Caco-2 (cell line): ENCODE measurements at regions not wholly inside any gene's neighbourhood (a gene's known extent, or its start where the extent isn't known, plus 50 kb on each side); places are given as distances from the start of the nearest gene placed in this dataset.

ENCODE experiments used
- BruUV-seq: library from RNA; stranded (reverse); fragments of 400-500 nt; replicated peaks from 2 replicates; lab custom pipeline; 2021; lab: Mats Ljungman, UMichigan
- CTCF ChIA-PET: fragments of 300-600 bp; sonication (Branson Sonifier 250); formaldehyde crosslinking; loops from one replicate; lab custom pipeline; 2022; ENCODE audit warnings: antibody characterized with exemption; lab: Charles Lee
- POLR2A ChIA-PET: fragments of 300-600 bp; sonication (Branson Sonifier 250); formaldehyde crosslinking; loops from one replicate; lab custom pipeline; 2022; ENCODE audit warnings: antibody characterized with exemption; lab: Charles Lee
- DNase-seq, 2 experiments: peaks; one replicate each; pipeline versions ENCODE4 v3.0.0 to v3.0.0-alpha.2; 2020 to 2022
- H3K27me3 ChIP-seq: replicated peaks from 2 replicates; pipeline ENCODE4 v1.6.0; 2011; ENCODE audit warnings: low read length; ENCODE audit not compliant: control insufficient read depth, insufficient read depth
- H3K36me3 ChIP-seq: 2 replicates; pipeline ENCODE4 v1.5.1; 2011; ENCODE audit warnings: low read length; ENCODE audit not compliant: control insufficient read depth, insufficient read depth
- H3K4me1 ChIP-seq: fragments of 250-450 bp; sonication (Bioruptor Pico); 2 replicates; pipeline ENCODE4 v1.5.1; 2020; ENCODE audit warnings: mild to moderate bottlenecking
- H3K4me3 ChIP-seq: 2 replicates; pipeline ENCODE4 v1.5.1; 2011; ENCODE audit warnings: low read depth, mild to moderate bottlenecking, control low read depth, low read length
- H3K9me3 ChIP-seq: fragments of 250-450 bp; sonication (Bioruptor Pico); 2 replicates; pipeline ENCODE4 v1.5.1; 2020; ENCODE audit warnings: mild to moderate bottlenecking, moderate library complexity
- H3K27ac Mint-ChIP-seq: one replicate; pipeline ENCODE4 v1.8.0; 2022; ENCODE audit warnings: mixed read lengths; ENCODE audit not compliant: unreplicated experiment
- H3K27me3 Mint-ChIP-seq: one replicate; pipeline ENCODE4 v1.8.0; 2022; ENCODE audit warnings: mixed read lengths; ENCODE audit not compliant: insufficient read depth, unreplicated experiment
- H3K36me3 Mint-ChIP-seq: one replicate; pipeline ENCODE4 v1.8.0; 2022; ENCODE audit warnings: mild to moderate bottlenecking, mixed read lengths; ENCODE audit not compliant: insufficient read depth, unreplicated experiment
- H3K4me1 Mint-ChIP-seq: one replicate; pipeline ENCODE4 v1.8.0; 2022; ENCODE audit warnings: low read depth, mixed read lengths; ENCODE audit not compliant: unreplicated experiment
- H3K4me3 Mint-ChIP-seq: one replicate; pipeline ENCODE4 v1.8.0; 2022; ENCODE audit warnings: mild to moderate bottlenecking, moderate library complexity, mixed read lengths; ENCODE audit not compliant: unreplicated experiment
- H3K9me3 Mint-ChIP-seq: one replicate; pipeline ENCODE4 v1.8.0; 2022; ENCODE audit warnings: mixed read lengths; ENCODE audit not compliant: unreplicated experiment
- intact Hi-C: fragments of 100-400 bp; cut with micrococcal nuclease; formaldehyde crosslinking; loops from one replicate; pipeline ENCODE4 v1.10.0; 2022; ENCODE audit not compliant: unreplicated experiment
- TF ChIP-seq, protein P1 (sequence below), 2 experiments: fragments of 200-600 bp in 1 of 2; IDR thresholded peaks; 1 replicate in 1 of 2; 2 replicates in 1 of 2; pipeline versions ENCODE4 v1.5.1 to v1.8.0; 2011 to 2022; ENCODE audit warnings: antibody characterized with exemption in 1 of 2, control low read depth in 1 of 2, inconsistent platforms in 1 of 2, low read depth in 1 of 2, low read length in 1 of 2, mild to moderate bottlenecking in 1 of 2, moderate library complexity in 1 of 2; ENCODE audit not compliant: insufficient read depth in 1 of 2, severe bottlenecking in 1 of 2, unreplicated experiment in 1 of 2

DNA sequence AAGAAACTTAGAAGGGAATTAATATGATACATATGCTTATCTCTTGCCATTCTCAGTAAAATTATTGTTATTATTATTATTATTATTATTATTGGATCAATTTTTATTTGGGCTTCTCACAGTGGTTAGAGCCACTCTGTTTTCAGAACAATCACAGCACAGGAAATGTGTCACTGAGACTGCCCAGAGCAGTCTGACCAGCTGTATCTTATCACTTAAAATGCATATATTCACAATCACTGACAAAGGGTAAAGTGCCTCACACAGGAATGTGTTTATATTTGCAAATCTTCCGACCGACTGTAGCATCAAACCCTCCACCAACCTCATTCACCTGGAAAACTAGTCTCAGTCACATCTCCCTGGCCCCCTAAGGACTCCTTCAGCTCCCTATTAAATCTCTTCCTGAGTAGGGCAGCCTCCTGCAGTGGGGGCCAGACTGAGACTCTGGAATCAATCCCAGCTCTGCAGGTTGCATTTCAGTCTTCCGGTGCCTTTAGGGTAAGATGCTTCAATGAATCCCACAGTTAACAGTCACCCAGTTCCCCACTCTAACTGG lies 738.3 kb upstream of the SLITRK5 start:
- Mint-ChIP-seq H3K27ac (no peak overlapping the region), H3K4me1 (peaks cover 7% of the 10 kb centered on the region), H3K4me3 (no peak overlapping the region), H3K27me3 (no peaks in the 10 kb centered on the region), H3K9me3 (no peaks in the 10 kb centered on the region), H3K36me3 (no peaks in the 10 kb centered on the region)
- H3K27me3 ChIP-seq, result no peaks in the 10 kb centered on the region
- ChIA-PET POLR2A (no interaction called here), CTCF (no interaction called here)
- intact Hi-C loops, result no loop called here
- H3K36me3 ChIP-seq, result no peaks in the 10 kb centered on the region
- H3K9me3 ChIP-seq, result no peaks in the 10 kb centered on the region
- H3K4me3 ChIP-seq, result no peak overlapping the region
- H3K4me1 ChIP-seq, result no peaks in the 10 kb centered on the region; the same call in 1 of the 2 replicates
- no TSS peak for BruUV-seq
- TF ChIP-seq, protein P1, sequence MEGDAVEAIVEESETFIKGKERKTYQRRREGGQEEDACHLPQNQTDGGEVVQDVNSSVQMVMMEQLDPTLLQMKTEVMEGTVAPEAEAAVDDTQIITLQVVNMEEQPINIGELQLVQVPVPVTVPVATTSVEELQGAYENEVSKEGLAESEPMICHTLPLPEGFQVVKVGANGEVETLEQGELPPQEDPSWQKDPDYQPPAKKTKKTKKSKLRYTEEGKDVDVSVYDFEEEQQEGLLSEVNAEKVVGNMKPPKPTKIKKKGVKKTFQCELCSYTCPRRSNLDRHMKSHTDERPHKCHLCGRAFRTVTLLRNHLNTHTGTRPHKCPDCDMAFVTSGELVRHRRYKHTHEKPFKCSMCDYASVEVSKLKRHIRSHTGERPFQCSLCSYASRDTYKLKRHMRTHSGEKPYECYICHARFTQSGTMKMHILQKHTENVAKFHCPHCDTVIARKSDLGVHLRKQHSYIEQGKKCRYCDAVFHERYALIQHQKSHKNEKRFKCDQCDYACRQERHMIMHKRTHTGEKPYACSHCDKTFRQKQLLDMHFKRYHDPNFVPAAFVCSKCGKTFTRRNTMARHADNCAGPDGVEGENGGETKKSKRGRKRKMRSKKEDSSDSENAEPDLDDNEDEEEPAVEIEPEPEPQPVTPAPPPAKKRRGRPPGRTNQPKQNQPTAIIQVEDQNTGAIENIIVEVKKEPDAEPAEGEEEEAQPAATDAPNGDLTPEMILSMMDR (IDR thresholded peaks at IDR 0.05; ENCODE audit: insufficient read depth in 1 of 2, low read depth in 1 of 2, low read length in 1 of 2, severe bottlenecking in 1 of 2, unreplicated experiment in 1 of 2), result no peak
- no peak for DNase-seq

DNA sequence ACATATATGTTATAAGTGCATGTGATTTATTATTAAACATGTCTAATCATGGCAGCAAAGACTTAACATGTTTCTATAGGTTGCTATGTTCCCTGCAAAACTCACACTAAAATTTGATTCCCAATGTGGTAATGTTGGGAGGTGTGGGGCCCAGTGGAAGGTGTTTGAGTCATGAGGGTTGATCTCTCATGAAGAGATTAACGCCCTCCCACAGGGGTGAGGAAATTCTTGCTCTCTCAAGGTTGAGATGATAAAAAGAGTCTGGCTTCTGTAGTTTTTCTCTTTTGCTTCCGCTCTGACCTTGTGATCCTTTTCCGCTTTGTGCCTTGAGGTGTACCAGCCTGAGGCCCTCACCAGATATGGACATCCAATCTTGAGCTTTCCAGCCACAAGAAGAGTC lies 737.5 kb upstream of the SLITRK5 start:
- H3K27me3 Mint-ChIP-seq, result no peaks in the 10 kb centered on the region
- Histone ChIP-seq H3K4me1 (no peaks in the 10 kb centered on the region; the same call in 1 of the 2 replicates), H3K9me3 (no peaks in the 10 kb centered on the region), H3K27me3 (no peaks in the 10 kb centered on the region), H3K36me3 (no peaks in the 10 kb centered on the region), H3K4me3 (no peak overlapping the region)
- DNase-seq, result no peak
- no TSS peak for BruUV-seq
- TF ChIP-seq, protein P1 (IDR thresholded peaks at IDR 0.05; ENCODE audit: insufficient read depth in 1 of 2, low read depth in 1 of 2, low read length in 1 of 2, severe bottlenecking in 1 of 2, unreplicated experiment in 1 of 2), result no peak
- no peaks in the 10 kb centered on the region for H3K36me3 Mint-ChIP-seq
- H3K4me3 Mint-ChIP-seq, result no peak overlapping the region
- no peak overlapping the region for H3K27ac Mint-ChIP-seq
- intact Hi-C loops, result loop anchor here (2.0 kb wide), 1 partner anchor 63 kb away; no protein-coding TSS in a partner anchor
- ChIA-PET POLR2A (no interaction called here), CTCF (no interaction called here)
- no peaks in the 10 kb centered on the region for H3K9me3 Mint-ChIP-seq
- peaks cover 7% of the 10 kb centered on the region for H3K4me1 Mint-ChIP-seq

DNA sequence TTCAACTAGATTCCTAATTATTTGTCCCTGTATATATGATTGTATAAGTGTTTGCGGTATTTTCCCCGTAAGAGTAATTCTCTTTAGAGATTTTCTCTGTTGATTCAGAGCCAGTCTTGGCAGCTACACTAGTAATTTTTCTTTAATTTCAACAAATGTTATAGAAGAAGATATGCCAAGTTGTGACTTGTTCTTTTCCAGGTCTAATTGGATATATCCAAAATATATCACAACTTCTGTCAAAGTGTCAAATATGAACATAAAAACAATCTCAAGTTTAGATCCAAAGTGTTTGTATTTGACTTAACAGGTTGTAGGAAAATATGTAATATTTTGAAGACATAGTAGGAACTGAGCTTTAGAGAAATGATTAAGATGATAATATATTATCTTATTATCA lies 733.9 kb upstream of the SLITRK5 start:
- no peak for DNase-seq
- Mint-ChIP-seq H3K4me1 (peaks cover 7% of the 10 kb centered on the region), H3K27me3 (no peaks in the 10 kb centered on the region), H3K36me3 (no peaks in the 10 kb centered on the region), H3K4me3 (no peak overlapping the region), H3K27ac (no peak overlapping the region), H3K9me3 (no peaks in the 10 kb centered on the region)
- H3K4me3 ChIP-seq, result no peak overlapping the region
- ChIA-PET CTCF (no interaction called here), POLR2A (no interaction called here)
- TF ChIP-seq, protein P1 (IDR thresholded peaks at IDR 0.05; ENCODE audit: insufficient read depth in 1 of 2, low read depth in 1 of 2, low read length in 1 of 2, severe bottlenecking in 1 of 2, unreplicated experiment in 1 of 2), result no peak
- no peaks in the 10 kb centered on the region for H3K9me3 ChIP-seq
- BruUV-seq, result no TSS peak
- intact Hi-C loops, result no loop called here
- no peaks in the 10 kb centered on the region; the same call in 1 of the 2 replicates for H3K4me1 ChIP-seq
- H3K27me3 ChIP-seq, result no peaks in the 10 kb centered on the region
- H3K36me3 ChIP-seq, result no peaks in the 10 kb centered on the region
